ENCODE measurements at regions not wholly inside any gene's neighbourhood (a gene's known extent, or its start where the extent isn't known, plus 50 kb on each side); places are given as distances from the start of the nearest gene placed in this dataset.

DNA sequence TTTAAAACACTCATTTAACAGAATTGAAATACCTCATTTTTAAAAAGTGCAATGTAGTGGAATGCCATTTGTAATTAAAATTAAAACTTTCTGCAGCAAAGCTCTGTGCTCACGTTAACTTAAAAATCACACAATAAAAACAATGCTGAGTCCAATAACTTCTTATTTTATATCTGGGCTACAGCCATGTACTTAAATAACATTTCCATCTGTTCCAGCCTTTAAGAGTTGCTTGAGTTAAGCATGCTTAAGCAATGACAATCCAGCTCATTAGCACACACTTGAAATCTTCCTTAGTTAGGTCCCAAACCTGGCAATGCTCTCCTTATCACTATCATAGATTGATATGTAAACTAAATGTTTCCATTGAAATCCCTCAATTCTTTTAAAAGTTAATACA is 132.3 kb upstream of the CDH12 start:
- no peak for TF ChIP-seq CTCF (IDR thresholded peaks at IDR 0.05)
- Mint-ChIP-seq H3K27ac (ENCODE audit: unreplicated experiment) (no peak overlapping the region), H3K27me3 (ENCODE audit: unreplicated experiment) (no peaks in the 10 kb centered on the region), H3K4me1 (ENCODE audit: unreplicated experiment) (no peaks in the 10 kb centered on the region), H3K4me3 (ENCODE audit: unreplicated experiment) (no peak overlapping the region), H3K9me3 (ENCODE audit: unreplicated experiment) (no peaks in the 10 kb centered on the region), H3K36me3 (ENCODE audit: unreplicated experiment) (no peaks in the 10 kb centered on the region)
- no peak for DNase-seq (ENCODE audit: extremely low spot score, unreplicated experiment)

DNA sequence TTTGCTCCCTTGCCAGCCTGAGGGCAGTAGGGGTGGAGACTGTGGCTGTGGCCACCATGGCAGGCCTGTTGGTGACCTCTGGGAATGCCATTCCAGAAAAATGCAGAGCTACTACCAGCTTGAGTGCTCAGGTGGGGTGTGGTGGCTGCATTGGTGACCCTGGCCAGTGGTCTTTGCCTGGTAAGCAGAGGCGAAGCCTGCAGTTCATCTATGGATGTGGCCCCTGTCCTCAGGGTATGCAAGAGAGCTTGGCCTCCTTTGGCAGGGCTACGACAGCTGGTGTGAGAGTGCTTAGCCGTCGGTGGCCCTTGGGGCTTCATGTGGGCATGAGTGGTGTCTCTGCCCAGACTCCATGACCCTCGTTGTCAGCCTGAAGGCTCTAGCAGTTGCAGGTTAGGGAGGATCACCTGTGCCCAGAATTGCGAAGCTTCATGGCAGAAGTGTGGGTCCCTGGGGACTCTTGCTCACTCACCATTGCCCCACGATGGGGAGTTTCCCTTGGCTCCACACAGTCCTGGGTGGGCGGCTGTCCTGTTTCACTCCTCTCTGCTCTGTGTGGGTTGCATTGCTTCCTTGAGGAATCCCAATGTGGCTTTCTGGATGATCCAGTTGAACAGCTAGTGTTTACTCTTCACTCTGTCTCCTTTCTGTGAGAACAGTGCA is 117.9 kb upstream of the CDH12 start:
- Mint-ChIP-seq H3K36me3 (ENCODE audit: unreplicated experiment) (no peaks in the 10 kb centered on the region), H3K27ac (ENCODE audit: unreplicated experiment) (no peak overlapping the region), H3K4me1 (ENCODE audit: unreplicated experiment) (peaks cover 15% of the 10 kb centered on the region), H3K4me3 (ENCODE audit: unreplicated experiment) (no peak overlapping the region), H3K27me3 (ENCODE audit: unreplicated experiment) (no peaks in the 10 kb centered on the region), H3K9me3 (ENCODE audit: unreplicated experiment) (peaks cover 22% of the 10 kb centered on the region)
- peak; percentile 68 for DNase-seq (ENCODE audit: extremely low spot score, unreplicated experiment)
- TF ChIP-seq CTCF (IDR thresholded peaks at IDR 0.05): no peak

DNA sequence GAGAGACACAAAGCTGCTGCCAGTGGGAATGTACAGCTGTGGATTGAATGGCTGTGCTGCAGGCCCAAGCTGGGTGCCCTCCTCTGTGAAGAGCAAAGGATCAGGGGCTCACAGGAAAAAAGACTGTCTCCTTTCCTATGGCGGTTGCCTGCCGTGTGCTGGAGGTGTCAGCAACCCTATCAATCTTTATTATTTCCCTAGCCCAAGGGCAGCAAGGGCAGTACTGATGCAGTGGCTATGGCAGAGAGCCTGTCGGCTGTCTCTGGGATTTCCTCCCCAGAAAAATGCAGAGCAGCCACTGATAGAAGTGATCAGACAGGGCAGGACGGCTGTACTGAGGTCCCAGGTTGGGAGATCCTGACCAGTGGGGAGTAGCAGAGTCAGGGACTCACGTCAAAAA is 117.3 kb upstream of the CDH12 start:
- Mint-ChIP-seq H3K4me3 (ENCODE audit: unreplicated experiment) (no peak overlapping the region), H3K36me3 (ENCODE audit: unreplicated experiment) (no peaks in the 10 kb centered on the region), H3K27ac (ENCODE audit: unreplicated experiment) (peak overlapping the region; percentile 75), H3K9me3 (ENCODE audit: unreplicated experiment) (peaks cover 27% of the 10 kb centered on the region), H3K4me1 (ENCODE audit: unreplicated experiment) (peaks cover 15% of the 10 kb centered on the region), H3K27me3 (ENCODE audit: unreplicated experiment) (no peaks in the 10 kb centered on the region)
- no peak for TF ChIP-seq CTCF (IDR thresholded peaks at IDR 0.05)
- DNase-seq (ENCODE audit: extremely low spot score, unreplicated experiment): no peak

- DNase-seq (ENCODE audit: extremely low spot score, unreplicated experiment): no peak
- Mint-ChIP-seq H3K27ac (ENCODE audit: unreplicated experiment) (no peak overlapping the region), H3K27me3 (ENCODE audit: unreplicated experiment) (no peaks in the 10 kb centered on the region), H3K4me1 (ENCODE audit: unreplicated experiment) (peaks cover 19% of the 10 kb centered on the region), H3K9me3 (ENCODE audit: unreplicated experiment) (peaks cover 32% of the 10 kb centered on the region), H3K4me3 (ENCODE audit: unreplicated experiment) (no peak overlapping the region), H3K36me3 (ENCODE audit: unreplicated experiment) (no peaks in the 10 kb centered on the region)
- no peak for TF ChIP-seq CTCF (IDR thresholded peaks at IDR 0.05)
Measured at GRCh38 chr5:22968386-22968785, 115.2 kb upstream of the CDH12 start.

DNA sequence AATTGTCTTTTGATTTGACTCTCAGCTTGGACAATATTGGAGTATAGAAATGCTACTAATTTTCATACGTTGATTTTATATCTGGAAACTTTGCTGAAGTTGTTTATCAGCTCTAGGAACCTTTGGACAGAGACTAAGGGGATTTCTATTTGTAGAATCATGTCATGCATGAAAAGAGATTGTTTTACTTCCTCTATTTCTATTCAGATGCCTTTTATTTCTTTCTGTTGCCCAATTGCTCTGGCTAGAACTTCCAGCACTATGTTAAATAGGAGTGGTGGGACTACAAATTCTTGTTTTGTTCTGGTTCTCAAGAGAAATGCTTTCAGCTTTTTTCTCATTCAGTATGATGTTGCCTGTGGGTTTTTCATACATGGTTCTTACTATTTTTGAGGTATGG is 112.8 kb upstream of the CDH12 start:
- H3K4me3 Mint-ChIP-seq (ENCODE audit: unreplicated experiment): no peak overlapping the region
- no peak overlapping the region for H3K27ac Mint-ChIP-seq (ENCODE audit: unreplicated experiment)
- H3K27me3 Mint-ChIP-seq (ENCODE audit: unreplicated experiment): no peaks in the 10 kb centered on the region
- H3K4me1 Mint-ChIP-seq (ENCODE audit: unreplicated experiment): peaks cover 25% of the 10 kb centered on the region
- TF ChIP-seq CTCF (IDR thresholded peaks at IDR 0.05): no peak
- peaks cover 32% of the 10 kb centered on the region for H3K9me3 Mint-ChIP-seq (ENCODE audit: unreplicated experiment)
- no peaks in the 10 kb centered on the region for H3K36me3 Mint-ChIP-seq (ENCODE audit: unreplicated experiment)
- no peak for DNase-seq (ENCODE audit: extremely low spot score, unreplicated experiment)

Measured in osteocyte (in vitro differentiated cells).